GM03348 (cell line): ENCODE measurements at regions not wholly inside any gene's neighbourhood (a gene's known extent, or its start where the extent isn't known, plus 50 kb on each side); places are given as distances from the start of the nearest gene placed in this dataset.
A peak's percentile ranks its signal among the peaks of the same experiment; 100 is the strongest.
"Not testable (repeated sequence)": the region's sequence is repeated elsewhere in the genome, so short reads cannot be mapped to it uniquely, and the experiment has no call there.

ENCODE experiments used
- DNase-seq: peaks from one replicate; pipeline ENCODE4 v3.0.0; 2012; ENCODE audit warnings: low spot score

DNA sequence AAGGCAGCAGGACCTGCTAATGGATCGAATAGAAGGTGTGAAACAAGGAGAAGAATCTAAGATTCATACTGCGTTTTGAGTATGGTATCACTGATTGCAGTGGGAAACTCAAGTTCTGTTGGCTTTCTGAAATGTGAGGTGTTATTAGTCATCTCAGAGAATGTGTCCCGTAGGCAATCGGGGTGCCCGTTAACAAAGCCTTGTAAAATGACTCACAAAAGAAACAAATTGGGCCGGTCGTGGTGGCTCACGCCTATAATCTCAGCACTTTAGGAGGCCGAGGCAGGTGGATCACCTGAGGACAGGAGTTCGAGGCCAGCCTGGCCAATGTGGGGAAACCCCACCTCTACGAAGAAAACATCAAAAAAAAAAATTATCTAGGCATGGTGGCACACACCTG, 118.2 kb upstream of the C7orf33 start:
- DNase-seq: no peak

DNA sequence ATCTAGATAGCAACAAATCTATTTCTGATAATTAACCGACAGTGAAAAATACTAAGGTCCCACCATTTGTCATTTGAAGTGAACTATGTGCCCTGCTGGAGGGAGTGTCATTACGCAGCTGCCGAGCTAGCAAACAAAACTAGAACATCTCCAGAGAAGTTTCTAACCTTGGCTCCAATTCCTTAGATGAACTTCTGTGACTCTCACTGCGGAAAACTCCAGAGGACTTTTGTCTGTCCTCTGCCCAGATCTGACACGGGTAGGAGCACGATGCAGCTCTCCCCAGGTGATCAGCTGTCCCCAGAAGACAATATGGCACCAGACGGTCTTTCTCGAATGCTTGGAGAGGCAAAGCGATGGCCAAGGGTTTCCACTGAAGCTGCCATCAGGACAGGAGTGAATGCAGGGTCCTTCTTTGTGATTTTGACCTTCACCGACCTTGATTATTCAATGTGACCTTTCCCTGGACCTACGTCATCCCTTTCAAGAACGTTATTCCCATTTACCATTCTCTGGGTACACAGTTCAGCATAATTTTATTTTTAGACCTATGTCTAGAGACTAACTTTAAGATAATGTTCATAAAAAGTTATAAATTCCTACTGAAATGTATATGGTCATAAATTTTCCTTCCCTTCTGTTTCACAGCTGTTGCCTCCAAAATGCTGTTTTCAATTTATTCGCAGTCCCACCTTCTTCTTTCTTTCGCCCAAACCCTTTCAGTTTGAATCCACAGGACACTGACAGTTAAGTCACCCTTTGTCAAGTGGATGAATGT, 116.7 kb upstream of the C7orf33 start:
- no peak for DNase-seq

DNA sequence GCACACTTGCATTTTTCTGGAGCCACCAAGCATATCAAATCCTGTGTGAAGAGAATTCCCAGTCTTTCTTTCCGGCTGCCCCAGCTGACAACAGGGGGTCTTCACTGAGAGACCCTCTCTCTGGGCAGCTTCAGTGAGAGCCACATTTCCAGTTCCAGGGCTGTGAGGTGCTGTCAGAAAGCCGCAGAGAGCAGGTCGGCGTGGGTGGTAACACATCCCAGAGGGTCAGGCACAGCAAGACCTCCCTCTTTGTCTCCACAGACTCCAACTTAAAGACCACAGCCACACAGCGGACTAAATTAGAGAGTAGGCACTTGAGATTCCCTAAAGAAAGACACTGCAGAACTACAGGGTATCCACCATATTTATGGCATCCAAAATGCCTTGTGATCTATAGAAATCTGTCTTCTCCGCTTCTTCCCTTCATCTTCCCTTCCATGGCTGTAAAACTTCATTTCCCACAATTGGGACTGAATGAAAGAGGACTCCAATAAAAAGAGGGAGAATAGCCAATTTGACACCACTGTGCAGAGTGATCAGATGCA, 116.0 kb upstream of the C7orf33 start:
- no peak for DNase-seq

DNA sequence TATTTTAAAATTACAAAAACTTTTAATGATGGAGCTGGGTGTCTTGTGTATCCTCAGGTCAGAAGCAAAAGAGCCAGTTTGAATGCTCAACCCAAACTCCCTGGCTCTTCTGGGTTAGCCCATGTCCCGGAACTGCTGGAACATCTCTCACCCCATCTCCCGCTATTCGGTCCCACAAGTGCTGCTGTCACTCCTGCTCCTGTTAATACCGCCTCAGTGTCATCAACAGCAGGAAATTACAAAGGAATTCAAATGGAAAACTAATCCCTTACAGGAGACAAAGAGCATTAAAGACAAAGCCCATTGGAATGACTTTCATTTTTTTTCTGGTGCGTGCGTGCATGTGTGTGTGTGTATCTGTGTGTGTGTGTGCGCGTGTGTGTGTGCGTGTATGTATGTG, 112.0 kb upstream of the C7orf33 start:
- DNase-seq: no peak

DNA sequence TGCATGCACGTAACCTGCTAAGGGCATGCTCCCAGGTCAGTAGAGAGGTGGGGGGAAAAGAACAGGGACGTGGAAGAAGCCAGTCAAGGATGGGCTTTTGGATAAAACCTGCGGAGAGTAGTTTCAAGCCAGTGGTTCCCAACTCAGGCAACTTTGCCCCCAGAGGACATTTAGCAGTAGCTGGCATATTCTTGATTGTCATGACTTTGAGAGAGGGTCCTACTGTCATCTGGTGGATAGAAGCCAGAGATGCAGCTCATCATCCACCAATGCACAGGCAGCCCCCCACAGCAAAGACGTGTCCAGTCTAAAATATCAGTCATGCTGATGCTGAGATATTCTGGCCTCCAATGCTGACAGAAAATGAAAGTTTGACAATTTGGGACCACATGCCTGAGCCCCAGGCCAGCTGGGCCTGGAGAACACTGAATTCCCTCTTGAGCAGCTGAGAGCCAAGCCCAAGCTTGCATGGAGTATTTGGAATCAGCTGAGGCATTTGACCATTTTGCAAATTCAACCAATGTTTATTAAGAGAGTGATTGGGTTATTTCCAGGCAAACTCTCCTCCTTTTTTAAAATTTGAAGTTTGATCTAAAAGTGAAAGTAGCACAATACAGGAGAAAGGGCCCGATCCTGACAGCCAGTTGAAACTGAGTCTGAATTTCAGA, 110.0 kb upstream of the C7orf33 start:
- no peak for DNase-seq

DNA sequence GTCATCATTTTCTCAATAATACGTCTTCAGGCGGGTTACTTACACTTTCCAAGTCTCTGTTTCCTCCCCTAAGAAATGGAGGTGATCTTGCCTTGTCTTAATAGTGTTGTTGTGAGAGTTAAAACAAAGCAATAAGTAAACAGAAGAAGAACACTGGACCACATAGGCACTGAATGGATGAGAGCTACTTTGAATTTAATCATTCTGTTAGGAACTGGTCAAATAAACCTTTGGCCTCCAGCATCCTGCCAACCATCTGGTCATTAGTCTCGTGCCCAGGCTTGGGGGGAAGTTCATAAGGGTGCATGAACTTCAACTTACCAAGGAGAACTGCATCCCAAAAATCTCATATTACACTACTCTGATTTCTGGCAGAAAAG, 109.4 kb upstream of the C7orf33 start:
- DNase-seq: no peak

DNA sequence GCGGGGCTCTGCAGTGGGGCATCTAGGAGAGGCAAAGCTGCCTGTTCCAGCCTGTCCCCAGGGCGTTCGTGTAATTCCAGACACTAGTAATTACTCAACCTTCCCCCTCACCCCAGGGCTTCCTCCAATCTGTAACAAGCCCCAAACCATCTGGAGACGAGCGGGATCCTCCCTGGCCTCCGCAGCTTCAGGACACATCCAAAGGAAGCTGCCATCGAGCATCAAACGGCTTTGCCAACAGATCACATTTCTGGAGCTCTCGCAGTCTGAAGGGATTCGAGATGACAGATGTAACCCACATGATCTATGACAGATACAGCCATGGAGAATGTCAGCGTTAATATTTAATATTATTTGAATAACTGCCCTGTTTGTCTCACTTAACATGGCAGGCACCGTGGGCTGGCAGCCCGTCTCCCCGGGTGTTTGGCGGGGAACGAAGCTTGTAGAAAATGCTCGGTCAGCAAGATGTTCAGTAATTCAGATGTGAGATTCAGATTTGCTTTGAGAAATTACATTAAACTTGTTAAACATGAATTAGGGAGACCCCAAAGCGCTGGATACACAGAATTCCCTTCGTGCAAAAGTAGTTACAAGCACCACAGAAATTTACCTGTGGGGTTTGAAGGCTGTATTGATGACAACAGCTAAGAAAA, 108.5 kb upstream of the C7orf33 start:
- DNase-seq: no peak

DNA sequence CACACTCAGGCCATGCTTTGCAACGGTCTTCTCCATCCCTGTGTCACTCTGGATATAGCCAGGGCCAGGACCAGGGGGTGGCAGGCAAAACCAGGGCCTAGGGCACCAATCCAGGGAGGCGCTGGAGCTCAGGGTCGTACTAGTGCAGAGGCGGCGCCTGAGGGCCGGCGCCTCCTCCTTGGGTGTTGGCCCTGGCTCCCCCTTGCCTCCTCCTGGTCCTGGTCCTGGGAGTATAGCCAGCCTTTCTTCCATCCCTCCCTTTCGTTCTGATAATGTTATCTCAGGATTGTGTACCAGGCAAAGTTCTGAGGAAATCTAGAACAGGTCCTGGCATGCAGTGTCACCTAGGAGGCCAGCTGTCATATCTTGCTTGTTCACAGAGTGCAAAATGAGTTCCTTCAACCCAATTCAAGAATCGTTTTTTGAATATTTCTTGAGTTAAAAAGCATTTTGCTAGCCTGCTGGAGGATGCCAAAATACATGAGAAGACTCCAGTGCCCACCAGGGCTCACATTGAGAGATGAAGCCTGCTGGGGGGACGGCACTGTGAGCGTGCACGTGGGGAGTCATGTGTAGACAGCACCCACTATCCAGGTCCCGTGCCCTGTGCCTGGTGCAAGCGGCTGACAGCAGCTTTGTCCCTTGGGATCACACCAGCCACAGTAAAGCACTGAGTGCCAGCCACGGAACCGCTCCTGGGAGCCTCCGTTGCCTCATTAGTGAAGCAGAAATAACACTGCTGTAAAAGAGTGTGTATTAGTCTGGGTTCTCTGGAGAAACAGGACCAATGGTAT, 106.9 kb upstream of the C7orf33 start:
- no peak for DNase-seq

DNA sequence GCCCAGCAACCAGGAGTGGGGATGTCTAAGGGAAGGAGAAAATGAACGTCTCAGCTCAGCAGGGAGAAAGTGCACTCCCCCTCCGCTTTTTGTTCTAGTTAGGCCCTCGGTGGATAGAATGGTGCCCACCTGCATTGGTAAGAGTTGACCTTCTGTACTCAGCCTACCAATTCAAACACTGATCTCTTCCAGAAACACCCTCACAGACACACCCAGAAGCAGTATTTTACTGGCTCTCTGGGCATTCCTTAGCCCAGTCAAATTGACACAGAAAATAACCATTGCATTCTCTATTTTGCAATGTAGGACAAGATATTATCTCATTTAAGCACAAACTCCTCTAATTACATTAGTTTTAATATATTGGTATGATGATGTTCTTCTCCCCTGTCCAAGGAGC, 106.1 kb upstream of the C7orf33 start:
- DNase-seq: no peak

DNA sequence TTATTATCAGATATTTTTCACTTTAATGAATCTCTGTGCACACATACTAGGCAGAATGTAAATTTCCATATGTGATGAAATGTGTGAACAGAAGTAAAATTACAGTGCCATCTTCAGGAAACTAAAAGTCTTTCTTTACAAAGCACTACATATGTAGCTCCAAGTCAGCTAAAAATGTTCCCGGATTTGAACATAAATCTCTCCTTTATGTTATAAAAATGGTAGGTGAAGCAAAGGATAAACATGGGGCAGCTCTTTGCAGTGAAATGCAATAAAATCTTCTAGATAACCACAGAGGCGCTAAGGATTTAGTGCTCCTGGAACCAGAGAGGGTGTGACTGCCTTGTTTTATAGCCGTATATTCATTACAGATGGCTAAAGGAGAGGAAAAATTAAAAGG, 104.9 kb upstream of the C7orf33 start:
- DNase-seq: no peak

DNA sequence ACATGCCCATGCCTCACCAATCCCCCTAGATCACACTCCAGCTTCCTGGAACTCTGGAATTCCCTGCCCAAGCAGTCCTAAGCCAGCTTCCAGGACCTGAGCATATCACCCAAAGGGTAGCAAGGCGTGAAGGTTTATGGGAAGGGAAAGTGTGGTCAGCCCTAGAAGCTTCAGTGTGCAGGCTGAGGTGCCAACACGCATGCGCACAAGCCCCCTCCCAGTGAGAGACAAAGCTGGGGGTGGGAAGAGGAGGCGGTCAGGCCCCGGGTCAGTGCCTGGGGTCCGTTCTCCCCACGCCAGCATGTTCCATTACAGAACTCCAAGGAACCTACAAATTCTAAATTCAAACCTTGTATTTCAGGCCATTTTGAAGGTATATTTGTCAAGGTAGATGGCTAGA, 103.6 kb upstream of the C7orf33 start:
- no peak for DNase-seq

DNA sequence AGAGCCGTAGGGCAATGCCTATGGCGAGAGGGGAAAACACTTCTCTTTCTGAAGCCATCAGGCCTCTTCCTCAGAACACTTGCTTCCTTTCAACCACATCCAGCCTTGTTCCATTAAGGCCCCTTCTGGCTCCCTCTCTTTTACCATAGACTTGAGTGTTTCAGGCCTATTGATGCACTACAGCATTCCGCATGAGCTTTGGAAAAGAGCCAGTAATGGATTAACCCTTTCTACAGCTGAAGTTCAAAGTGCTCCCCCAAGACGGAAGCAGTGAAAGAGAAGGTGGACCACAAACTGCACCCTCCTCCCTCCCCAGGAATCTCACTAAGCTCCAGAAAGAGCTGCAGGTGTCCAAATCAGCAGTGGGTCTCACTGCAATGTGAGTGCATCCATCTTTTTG, 102.7 kb upstream of the C7orf33 start:
- DNase-seq: no peak

DNA sequence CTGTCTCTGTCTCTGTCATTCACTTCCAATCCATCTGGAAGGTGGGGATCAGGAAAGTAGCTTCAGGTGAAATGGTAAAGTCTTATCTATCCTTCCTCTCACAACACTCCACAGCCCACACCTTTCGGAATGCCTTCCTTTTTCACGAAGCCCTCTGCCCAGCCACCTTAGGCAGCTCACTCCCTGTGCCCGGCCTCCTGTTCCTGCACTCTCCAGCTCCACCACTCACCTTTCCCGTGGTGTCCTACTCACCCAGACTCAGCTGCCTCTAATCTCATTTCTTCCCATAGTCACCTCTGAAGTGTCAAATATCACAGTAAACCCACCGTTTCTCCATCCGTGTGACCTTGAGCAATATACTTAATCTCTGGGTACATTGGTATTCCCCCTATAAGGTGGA, 100.9 kb upstream of the C7orf33 start:
- no peak for DNase-seq

DNA sequence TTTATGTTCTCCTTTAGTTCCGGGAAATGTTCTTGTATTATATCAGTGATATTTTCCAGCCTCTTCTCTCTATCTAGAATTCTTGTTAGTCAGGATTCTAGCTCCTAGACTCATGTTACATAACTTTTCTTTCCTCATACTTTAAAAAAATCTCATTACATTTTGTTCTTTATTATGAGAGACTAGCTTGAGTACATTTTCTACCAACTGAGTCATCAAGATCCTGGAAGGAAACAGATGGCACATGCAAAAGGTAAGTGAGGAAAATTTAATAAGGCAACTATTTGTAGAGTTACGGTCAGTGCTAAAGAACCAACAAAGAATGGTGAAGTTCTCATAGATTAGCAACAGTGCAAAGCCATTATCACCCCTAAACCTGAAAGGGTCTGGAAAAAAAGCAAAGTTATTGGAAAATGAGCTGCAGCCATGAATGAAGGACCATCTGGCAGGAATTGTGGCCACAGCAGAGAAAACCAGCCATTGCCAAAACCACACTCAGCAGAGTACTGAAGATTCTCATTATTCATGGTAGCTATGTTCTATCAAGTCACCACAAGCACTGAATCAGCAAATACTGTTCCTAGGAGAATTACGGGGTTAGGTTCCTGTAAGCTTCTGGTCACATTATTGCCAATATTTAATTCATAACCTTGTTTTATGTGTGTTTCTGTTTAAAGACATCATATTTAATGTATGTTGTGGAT, 98.3 kb upstream of the C7orf33 start:
- no peak for DNase-seq

DNA sequence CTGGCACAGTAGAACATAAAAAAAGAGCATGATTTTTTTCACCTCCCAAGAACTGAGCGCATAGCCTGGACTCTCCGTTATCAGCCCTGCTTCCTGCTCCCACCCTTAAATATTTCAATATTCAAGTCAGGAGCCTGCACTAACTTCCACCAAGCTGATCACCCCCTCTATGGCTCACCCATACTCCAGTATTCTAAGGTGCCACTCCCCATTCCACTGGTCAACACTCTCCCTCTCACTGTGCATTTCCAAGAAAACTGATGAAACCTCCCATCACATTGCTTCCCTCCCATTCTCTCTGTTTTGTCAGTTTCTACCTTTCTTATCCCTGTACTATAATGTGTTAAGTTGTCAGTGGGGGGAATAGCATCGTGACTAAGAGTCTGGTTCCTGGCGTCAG, 95.0 kb upstream of the C7orf33 start:
- no peak for DNase-seq

DNA sequence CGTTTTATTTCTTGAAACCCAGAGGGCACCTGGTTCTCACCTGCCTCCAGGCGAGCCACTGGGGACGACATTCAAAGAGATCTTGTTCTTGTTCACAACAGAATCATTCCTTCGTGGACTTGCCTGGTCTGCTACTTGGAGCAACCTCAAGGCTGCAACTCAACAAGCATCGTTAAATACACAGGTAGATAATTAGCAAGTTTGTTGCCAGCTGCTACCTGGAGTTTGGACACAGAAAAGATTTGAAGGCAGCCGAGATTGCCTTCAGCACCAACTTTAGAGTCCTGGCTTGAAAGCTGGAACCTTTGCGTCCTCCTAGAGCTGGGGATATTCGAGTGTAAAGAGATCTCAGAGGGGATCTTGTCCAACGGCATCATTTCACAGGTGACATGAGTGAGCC, 89.6 kb upstream of the C7orf33 start:
- DNase-seq: no peak

DNA sequence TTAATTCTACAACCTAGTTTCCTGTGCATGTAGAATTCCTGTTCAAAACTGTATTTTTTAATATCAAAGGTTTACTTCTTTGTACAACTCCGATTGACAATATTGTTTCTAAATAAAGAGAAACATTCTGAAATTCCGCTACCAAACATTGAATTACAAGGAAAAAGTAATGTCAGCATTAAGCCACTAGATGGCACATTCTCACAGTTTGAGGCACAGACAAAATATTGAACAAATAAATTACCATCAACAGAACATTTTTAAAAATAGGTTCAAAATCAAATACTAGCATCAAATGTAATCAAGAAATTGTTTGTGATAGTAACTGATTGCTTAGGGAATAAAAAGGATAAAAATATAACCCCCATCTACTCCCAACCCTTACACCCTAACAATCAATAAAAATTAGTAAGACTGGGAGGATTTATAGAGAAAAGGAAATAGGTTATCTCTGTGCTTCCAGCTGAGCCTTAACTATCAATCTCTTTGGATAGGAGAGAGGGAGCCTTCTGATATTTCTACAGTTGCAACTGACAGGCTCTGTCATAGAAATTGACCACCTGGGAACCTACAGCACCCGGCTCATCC, 86.6 kb upstream of the C7orf33 start:
- DNase-seq: peak; percentile 64

DNA sequence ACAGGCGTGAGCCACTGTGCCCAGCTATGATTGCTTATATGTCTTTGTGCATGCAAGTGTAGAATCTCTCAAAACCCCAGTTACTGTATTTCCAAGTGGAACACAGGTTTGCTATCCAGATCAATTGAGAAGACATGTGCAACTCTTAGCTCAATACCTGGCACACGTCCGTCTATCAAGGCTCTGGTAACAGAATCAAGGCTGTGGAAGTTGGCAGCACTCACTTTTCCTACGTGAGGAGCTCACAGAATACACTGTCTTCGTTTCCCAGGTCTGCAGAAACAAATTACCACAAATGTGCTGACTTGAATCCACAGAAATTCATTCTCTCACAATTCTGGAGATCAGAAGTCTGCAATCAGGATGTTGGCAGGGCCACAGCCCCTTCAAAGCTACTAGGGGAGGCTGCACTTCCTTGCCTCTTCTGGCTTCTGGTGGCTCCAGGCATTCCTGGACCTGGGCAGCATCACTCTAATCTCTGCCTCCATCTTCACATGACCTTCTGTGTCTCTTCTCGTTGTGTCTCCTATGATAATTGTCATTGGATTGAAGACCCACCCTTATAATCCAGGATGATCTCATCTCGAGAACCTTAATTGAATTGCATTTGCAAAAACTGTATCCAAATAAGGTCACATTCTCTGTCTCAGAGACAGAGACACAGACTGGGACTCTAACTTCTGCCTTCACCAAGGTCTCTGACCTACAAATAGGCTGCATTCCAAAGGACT, 84.8 kb upstream of the C7orf33 start:
- DNase-seq: no peak

DNA sequence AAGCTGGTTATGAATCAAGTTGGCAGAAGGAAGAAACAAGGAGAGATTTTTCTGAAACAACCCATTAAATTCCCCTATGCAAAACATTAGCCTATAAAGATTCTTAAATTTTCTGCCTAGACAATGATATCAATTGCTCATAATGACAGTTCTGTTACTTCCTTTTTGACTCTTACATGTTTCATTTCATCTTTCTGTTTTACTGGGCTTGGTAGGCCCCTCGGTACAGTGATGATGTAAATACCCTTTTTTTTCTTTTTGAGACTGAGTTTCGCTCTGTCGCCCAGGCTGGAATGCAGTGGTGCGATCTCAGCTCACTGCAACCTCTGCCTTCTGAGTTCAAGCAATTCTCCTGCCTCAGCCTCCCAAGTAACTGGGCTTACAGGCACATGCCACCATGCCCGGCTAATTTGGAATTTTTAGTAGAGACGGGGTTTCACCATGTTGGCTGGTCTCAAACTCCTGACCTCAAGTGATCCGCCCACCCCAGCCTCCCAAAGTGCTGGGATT, 83.4 kb upstream of the C7orf33 start:
- not testable (repeated sequence) for DNase-seq

DNA sequence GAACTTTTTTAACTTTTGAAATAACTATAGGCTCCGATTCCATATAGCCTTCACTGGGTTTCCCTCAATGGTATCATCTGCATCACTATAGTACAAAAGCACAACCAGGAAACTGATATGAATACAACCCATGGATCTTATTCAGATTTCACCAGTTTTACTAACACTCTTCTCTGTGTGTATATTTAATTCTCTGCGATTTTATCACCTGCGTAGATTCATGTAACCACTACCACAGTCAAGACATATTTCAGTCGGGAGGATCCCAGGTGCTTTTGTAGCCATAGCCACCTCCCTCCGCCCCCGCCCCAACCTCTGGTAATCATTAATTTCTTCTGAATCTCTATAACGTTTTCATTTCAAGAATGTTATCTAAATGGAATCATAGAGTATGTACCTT, 82.8 kb upstream of the C7orf33 start:
- DNase-seq: no peak
